AML-193 (cell line): ENCODE measurements at regions not wholly inside any gene's neighbourhood (a gene's known extent, or its start where the extent isn't known, plus 50 kb on each side); places are given as distances from the start of the nearest gene placed in this dataset.

Source experiments
- DNase-seq, 2 experiments: peaks; one replicate each; lab custom pipeline; 2025; lab: John Stamatoyannopoulos, UW

DNA sequence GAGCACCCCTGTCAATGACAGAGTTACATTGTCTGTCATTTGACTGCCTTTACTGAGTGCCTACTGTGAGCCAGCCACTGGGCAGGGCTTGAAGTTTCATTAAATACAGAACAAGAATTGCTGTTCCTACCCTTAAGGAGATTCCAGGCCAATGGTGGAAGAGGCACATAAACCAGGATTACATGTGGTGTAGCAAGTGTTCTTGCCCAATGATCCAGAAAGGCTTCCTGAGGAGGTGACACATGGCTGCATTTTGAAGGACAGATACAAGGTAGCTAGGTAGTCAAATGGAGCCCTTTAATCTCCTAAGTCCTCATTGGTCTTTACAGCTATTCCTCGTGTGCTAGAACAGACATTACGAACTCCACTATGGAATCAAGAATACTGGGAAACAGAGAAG lies 312.7 kb downstream of the ETAA1 start:
- no peak for DNase-seq

- DNase-seq, result no peak
These were observed 315.4 kb downstream of the ETAA1 start for GRCh38 chr2:67712484-67712883.

DNA sequence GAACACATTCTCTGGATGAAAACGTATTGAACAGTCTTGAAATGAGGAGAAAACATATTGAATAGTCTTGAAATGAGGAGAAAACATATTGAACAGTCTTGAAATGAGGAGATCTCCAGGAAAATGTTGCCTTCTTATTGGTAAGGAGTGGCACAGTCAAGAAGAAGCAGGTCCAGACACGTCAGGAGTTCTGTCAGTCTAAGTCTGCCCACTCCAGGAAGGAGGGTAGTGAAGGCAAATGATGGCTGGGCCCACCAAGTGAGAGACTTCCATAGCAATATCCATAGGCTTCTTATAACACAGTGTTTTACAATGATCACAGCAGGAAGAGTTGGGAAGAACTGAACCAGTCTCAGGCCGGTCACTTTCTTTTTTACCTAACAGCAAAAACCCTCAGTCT lies 316.2 kb downstream of the ETAA1 start:
- no peak for DNase-seq

DNA sequence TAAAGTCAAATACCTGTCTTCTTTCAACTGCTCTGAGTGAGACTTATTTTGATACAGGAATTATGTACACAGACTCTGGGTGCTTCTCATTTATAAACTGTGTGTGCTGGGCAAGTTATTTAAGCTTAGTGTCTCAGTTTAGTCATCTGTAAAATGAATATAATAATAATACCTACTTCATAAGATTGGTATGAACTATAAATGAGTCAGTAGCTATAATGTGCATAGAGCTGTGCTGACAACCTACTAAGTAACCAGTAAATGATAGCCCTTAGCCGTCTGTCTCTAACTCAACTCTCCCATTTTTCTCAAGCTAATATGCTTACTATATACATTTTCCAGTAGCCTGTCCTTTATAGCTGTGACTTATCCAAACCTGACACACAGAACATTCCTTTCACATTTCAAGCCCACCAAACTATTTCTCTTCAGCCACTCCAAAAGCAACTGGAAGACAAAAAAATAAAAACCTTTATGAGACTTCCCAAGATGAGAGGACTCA lies 319.8 kb downstream of the ETAA1 start:
- no peak for DNase-seq

GRCh38 chr2:67717692-67718091 lies 320.6 kb downstream of the ETAA1 start:
- DNase-seq, result no peak

- no peak for DNase-seq
These were observed 322.2 kb downstream of the ETAA1 start for GRCh38 chr2:67719351-67719750.

DNA sequence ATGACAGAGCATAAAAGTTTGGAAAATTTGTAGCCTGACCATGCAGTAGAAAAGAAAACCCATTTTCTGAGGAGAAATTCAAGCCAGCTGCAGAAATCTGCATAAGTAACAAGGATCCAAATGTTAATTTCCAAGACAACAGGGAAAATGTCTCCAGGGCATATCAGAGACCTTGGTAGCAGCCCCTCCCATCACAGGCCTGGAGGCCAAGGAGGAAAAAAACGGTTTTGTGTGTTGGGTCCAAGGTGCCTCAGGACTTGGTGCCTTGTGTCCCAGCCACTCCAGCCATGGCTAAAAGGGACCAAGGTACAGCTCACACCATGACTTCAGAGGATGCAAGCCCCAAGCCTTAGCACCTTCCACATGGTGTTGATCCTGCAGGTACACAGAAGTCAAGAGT lies 324.4 kb downstream of the ETAA1 start:
- DNase-seq, result no peak

DNA sequence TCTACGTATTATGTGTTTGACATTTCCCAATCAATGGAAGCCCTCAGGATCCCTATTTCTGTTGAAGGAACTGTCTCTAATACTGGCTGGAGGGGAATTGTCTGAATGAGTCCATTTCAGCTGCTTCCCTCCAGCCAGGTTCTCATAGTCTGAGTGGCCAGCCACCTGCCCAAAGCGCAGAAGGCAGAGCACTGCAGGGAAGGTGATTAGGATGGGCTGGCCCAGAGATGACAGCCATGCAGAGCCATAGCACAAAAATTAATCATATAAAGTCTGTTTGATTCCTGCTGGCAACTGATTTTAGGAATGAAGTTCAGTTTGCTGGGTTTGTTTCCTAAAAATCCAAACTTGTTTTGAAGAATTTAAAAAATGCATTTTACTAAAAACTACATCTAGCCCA lies 327.1 kb downstream of the ETAA1 start:
- no peak for DNase-seq

GRCh38 chr2:67725731-67726130 lies 328.6 kb downstream of the ETAA1 start:
- DNase-seq, result no peak

DNA sequence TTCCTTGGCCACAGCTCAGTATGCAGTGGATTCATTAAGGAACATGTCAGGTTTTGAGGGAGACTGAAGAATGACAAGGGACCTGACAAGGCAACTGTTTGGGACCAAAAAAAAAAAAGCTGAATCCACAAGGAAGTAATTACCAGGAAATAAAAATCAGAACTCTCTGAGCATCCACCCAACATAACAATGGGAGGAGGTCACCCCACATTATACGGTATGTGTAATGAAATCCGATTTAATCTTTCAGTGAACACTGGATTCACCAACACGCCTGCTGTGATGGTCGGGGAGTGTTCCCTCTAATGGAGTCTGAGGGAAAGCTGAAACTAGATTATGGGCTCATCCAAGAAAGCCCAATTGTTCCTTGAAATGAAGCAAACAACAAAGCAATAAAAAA lies 329.3 kb downstream of the ETAA1 start:
- DNase-seq, result no peak

- DNase-seq, result no peak
These were observed 330.0 kb downstream of the ETAA1 start for GRCh38 chr2:67727131-67727530.

DNA sequence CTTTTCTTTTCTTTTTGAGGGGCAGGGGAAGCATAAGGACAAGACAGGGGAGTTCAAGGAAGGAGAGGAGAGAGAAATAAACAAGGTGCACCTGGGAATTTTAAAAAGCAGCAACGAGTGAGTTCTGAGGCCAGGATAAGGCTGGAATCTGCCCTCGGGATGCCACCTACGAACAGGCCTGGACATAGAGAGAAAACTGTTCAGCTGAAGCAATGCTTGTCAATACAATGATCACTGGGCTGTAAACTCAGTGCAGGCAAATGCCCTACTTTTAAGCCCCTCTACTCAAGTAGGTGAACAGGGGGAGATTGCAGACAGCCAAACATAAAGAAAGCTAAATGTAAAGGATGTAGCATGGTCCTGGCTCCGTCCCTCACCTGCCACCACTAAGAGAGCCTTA lies 330.5 kb downstream of the ETAA1 start:
- no peak for DNase-seq

DNA sequence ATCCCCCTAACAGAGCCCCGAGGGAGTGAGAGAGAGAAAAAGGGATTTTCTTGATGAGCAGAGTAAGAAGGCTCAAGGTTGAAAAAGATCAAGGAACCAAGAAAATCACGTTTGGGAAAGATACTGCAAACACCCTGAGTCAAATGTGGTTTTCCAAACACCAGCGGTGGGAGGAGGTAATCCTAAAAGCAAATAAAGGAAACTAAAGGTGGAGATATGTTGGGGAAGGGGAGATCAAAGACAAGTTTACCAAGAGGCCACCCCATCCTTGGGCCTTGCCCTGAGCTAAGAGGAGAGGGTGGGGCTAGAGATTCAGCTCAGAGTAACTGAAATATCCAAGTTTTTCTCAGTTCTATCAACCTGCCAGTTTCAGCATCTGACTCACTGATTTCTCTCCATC lies 332.3 kb downstream of the ETAA1 start:
- DNase-seq, result no peak

- DNase-seq, result peak; percentile 1 to 8
These were observed 329.3 kb downstream of the C1D start for GRCh38 chr2:67733517-67733916.

- DNase-seq, result no peak
These were observed 310.6 kb downstream of the C1D start for GRCh38 chr2:67752199-67752598.

GRCh38 chr2:67752969-67753368 lies 309.8 kb downstream of the C1D start:
- DNase-seq, result no peak

DNA sequence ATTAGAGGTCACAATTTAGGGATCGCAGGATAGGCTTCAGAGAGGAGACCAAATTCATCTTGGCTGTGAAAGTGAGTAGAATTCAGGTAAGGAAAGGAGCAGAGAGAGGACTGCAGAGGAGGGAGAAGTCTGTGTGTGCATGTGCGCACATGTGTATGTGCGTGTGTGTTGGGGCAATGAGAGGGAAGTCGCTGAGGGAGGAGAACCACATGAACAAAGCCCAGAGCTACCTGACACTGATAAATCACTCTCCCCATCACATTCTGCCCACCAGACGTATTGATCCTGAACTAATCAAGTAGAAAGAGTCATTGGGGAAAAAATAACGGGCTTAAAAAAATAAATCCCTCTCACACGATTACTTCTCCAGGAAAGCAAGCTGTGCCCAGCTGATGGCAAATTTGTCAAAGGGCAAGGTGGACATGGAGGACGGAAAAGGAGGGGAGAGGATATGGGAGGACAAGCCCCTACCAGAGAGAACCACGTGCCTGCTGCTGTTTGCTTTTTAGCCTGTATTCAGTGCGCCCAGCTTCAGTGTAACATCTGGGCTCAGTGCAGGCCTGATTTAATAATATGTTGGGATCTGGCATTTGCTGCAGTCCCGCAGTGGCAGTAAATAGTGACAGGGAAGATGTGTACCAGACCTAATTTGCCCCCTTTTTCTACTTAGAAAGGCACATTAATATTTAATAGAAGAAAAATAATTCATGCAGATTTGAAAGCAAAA lies 307.5 kb downstream of the C1D start:
- no peak for DNase-seq

DNA sequence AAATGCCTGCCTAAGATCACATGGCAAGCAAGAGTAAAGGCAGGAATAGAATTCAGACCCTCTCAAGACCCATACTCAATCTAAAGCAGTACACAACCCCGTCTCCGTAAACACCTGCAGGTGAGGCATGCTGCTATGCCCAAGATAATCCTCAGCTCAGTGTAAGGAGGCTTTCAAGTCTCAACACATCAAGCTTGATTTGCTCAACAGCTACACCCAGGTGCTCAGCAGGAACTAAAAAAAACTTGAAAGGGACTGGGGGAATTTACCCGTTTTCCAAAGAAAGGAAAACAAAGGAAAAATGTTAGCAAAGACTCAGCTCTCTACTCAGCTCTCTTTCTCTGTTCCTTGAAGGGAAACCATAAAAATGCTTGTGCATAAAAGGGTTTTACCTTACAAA lies 301.8 kb downstream of the C1D start:
- DNase-seq, result no peak

DNA sequence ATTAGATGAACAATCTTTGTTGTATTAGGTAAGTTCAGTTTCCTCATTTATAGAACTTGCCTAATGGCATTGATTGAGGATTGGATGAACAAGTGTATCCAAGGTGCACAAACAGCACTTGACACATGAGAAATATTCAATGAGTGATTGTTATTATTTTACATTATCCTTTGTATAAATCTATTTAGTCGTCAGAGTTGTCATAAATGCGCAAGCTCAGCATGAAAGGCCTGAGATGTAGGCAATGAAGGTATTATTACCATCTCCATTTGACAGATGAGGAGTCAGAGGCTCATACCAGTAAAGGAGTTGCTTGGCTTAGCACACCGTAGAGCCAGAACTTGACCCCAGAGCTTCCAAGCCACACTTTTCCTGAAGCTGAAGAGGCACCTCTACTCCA lies 291.4 kb downstream of the C1D start:
- no peak for DNase-seq

DNA sequence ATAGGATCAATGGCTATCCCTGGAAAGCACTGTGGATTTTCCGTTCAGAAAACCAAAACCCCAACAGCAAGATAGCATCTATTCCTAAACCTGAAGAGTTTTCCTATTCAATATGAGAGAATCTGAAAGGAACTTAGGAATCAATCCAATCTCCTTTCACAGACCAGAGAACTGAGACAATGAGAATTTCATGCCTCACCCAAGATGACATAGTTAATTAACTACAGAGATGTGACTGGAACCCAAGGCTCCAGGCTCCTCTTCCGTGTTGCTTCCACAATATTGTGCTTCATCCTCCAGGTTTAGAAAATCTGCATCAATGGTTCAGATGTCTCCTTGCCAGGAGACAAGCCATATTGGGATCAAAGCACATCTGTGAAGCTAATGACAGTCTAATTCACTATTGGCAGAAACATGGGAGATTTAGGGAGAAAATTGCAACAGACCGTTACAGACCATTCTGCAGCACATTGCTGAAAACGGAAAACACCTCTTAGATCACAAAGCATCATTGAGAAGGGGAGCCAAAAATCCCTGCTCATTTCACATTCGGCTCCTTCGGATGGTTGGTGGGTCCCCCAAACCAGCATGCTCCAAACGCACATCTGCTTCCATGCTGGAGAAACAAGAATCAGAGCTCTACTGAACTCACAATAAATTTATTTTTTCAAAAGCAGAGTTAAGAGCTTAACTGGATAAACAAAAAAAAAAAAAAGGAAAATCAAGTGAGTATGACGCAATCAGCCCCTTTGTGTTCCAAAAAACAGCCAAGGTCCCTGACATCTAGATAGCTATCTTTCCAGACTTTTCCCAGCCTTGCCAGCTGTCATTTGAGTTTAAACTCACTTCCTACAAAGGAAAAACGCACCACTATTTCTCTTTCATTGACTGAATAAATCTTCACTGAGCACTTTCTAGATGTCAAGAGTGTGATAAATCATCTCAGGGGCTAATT lies 290.3 kb downstream of the C1D start:
- DNase-seq, result no peak

DNA sequence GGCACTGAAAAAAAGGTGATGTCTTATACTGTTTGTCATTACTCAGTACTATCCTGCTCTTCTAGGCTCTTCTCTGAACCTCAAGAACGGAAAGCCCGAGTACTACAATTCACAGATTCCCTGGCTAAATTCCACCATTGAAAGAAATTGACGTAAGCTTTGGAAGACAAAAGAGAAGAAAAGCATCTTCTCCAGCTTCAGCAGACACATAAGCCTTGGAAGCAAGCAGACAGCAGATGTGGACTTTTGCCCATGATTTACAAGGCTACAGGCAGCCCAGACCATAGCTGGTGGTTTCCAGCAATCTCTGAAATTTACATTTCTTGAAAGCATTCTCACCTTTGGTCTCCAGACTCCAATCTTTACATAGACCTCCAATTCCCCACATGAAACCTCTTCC lies 289.0 kb downstream of the C1D start:
- no peak for DNase-seq

DNA sequence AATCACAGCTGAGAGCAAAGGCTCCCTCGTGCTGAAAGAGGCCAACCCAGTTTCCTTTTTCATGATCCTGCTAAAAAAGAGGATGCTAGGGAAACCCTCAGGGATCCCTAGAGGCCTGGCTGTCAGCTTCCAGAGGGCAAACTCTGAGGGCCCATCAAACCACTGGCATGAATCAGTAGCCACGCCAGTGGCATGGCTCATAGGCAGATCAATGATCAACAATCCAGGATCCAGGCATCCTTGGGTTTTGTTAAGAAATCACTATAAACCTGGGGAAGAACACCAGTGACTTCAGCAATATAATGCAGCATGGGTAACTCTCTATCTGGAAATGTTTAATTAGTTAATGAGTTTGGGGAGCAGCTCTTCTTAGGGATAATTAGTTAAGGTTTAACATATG lies 286.5 kb downstream of the C1D start:
- no peak for DNase-seq

DNA sequence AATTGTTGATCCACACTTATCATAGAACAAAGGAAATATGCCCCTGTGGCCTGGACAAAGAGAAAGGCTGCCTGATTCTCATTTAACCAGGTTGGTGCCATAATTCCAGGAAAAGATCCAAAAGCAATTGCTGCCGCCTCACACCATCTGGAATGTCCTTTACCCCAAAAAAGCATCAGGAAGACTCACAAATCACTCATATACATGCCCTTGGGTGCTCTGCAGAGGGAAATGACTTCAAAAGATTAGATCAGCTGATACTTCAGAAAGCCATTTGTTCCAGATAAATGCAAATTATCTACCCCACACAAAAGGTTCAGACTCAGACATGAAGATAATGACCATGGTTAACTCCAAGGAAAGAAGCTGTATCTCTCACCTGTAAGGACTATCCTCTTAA lies 285.8 kb downstream of the C1D start:
- DNase-seq, result no peak
